NCI-H2171 (cell line): ENCODE measurements at regions not wholly inside any gene's neighbourhood (a gene's known extent, or its start where the extent isn't known, plus 50 kb on each side); places are given as distances from the start of the nearest gene placed in this dataset.
A peak's percentile ranks its signal among the peaks of the same experiment; 100 is the strongest.
"Not testable (repeated sequence)": the region's sequence is repeated elsewhere in the genome, so short reads cannot be mapped to it uniquely, and the experiment has no call there.

Experiments
- DNase-seq: peaks from one replicate; lab custom pipeline; 2025; lab: John Stamatoyannopoulos, UW

- DNase-seq: no peak
Measured at GRCh38 chr13:40362502-40362901, 303.9 kb downstream of the FOXO1 start.

- no peak for DNase-seq
Measured at GRCh38 chr13:40363653-40364052, 302.8 kb downstream of the FOXO1 start.

- no peak for DNase-seq
Measured at GRCh38 chr13:40366119-40366518, 300.3 kb downstream of the FOXO1 start.

- DNase-seq: no peak
Measured at GRCh38 chr13:40368127-40368891, 298.1 kb downstream of the FOXO1 start.

GRCh38 chr13:40370661-40371060 lies 295.8 kb downstream of the FOXO1 start:
- no peak for DNase-seq

- DNase-seq: peak; percentile 82
Measured at GRCh38 chr13:40371531-40372125, 294.8 kb downstream of the FOXO1 start.

- not testable (repeated sequence) for DNase-seq
Measured at GRCh38 chr13:40373608-40374007, 292.8 kb downstream of the FOXO1 start.

- DNase-seq: no peak
Measured at GRCh38 chr13:40375489-40376171, 290.8 kb downstream of the FOXO1 start.

GRCh38 chr13:40376296-40376849 lies 290.1 kb downstream of the FOXO1 start:
- DNase-seq: peak; percentile 41

- DNase-seq: no peak
Measured at GRCh38 chr13:40376867-40377535, 289.4 kb downstream of the FOXO1 start.

GRCh38 chr13:40377783-40378182 lies 288.7 kb downstream of the FOXO1 start:
- no peak for DNase-seq

- no peak for DNase-seq
Measured at GRCh38 chr13:40379196-40379595, 287.2 kb downstream of the FOXO1 start.

GRCh38 chr13:40379794-40380578 lies 286.5 kb downstream of the FOXO1 start:
- DNase-seq: no peak

GRCh38 chr13:40381935-40382764 lies 284.3 kb downstream of the FOXO1 start:
- DNase-seq: no peak

GRCh38 chr13:40383132-40383531 lies 283.3 kb downstream of the FOXO1 start:
- DNase-seq: no peak

GRCh38 chr13:40383885-40384284 lies 282.6 kb downstream of the FOXO1 start:
- DNase-seq: no peak

GRCh38 chr13:40384976-40385857 lies 281.2 kb downstream of the FOXO1 start:
- DNase-seq: no peak

- DNase-seq: no peak
Measured at GRCh38 chr13:40385858-40386180, 280.6 kb downstream of the FOXO1 start.

- DNase-seq: no peak
Measured at GRCh38 chr13:40386586-40386985, 279.9 kb downstream of the FOXO1 start.

- DNase-seq: no peak
Measured at GRCh38 chr13:40387775-40388174, 278.7 kb downstream of the FOXO1 start.
